GM23338 (cell line): ENCODE measurements at regions not wholly inside any gene's neighbourhood (a gene's known extent, or its start where the extent isn't known, plus 50 kb on each side); places are given as distances from the start of the nearest gene placed in this dataset.

Experiments
- ATAC-seq: fragments of 200-7000 bp; cut with Tn5 transposase; 3 replicates; pipeline ENCODE4 v1.9.1; 2020
- DNase-seq: peaks from one replicate; pipeline ENCODE4 v3.0.0-alpha.2; 2015; ENCODE audit warnings: low spot score
- H2AFZ ChIP-seq: fragments of 200-600 bp; sonication (generic); 2 replicates; pipeline ENCODE4 v1.8.0; 2016; ENCODE audit warnings: antibody characterized with exemption, mild to moderate bottlenecking, moderate library complexity
- H3F3A ChIP-seq: fragments of 200-600 bp; sonication (generic); replicated peaks from 2 replicates; pipeline ENCODE4 v1.8.0; 2017; ENCODE audit warnings: antibody characterized with exemption, mixed run types, low read depth
- H3K27ac ChIP-seq: fragments of 200-600 bp; sonication (generic); 2 replicates; pipeline ENCODE4 v1.6.1; 2016; ENCODE audit warnings: low read depth
- H3K27me3 ChIP-seq: fragments of 200-600 bp; sonication (generic); 2 replicates; pipeline ENCODE4 v1.8.0; 2016; ENCODE audit warnings: mild to moderate bottlenecking, mixed run types, moderate library complexity; ENCODE audit not compliant: insufficient read depth
- H3K36me3 ChIP-seq: fragments of 200-600 bp; sonication (generic); 2 replicates; pipeline ENCODE4 v1.8.0; 2016; ENCODE audit warnings: mild to moderate bottlenecking; ENCODE audit not compliant: insufficient read depth
- H3K4me1 ChIP-seq: fragments of 200-600 bp; sonication (generic); 2 replicates; pipeline ENCODE4 v1.8.0; 2016; ENCODE audit warnings: mild to moderate bottlenecking, moderate library complexity; ENCODE audit not compliant: insufficient read depth
- H3K4me2 ChIP-seq: fragments of 200-600 bp; sonication (generic); 2 replicates; pipeline ENCODE4 v1.7.1; 2017; ENCODE audit warnings: mixed run types
- H3K4me3 ChIP-seq: fragments of 200-600 bp; sonication (generic); 2 replicates; pipeline ENCODE4 v1.6.1; 2016; ENCODE audit warnings: mixed run types
- H3K79me2 ChIP-seq: fragments of 200-600 bp; sonication (generic); replicated peaks from 2 replicates; pipeline ENCODE4 v1.8.0; 2017; ENCODE audit warnings: mild to moderate bottlenecking; ENCODE audit not compliant: insufficient read depth
- H3K9me2 ChIP-seq: fragments of 200-600 bp; sonication (generic); 2 replicates; pipeline ENCODE4 v1.8.0; 2017; ENCODE audit not compliant: insufficient read depth
- H4K20me1 ChIP-seq: fragments of 200-600 bp; sonication (generic); replicated peaks from 2 replicates; pipeline ENCODE4 v1.8.0; 2017; ENCODE audit warnings: mild to moderate bottlenecking; ENCODE audit not compliant: insufficient read depth
- H3K27ac Mint-ChIP-seq: 2 replicates; pipeline ENCODE4 v1.8.0; 2020; ENCODE audit warnings: inconsistent platforms, mild to moderate bottlenecking, moderate library complexity, mixed read lengths
- H3K27me3 Mint-ChIP-seq: 3 replicates; pipeline ENCODE4 v1.8.0; 2022; ENCODE audit warnings: low read depth, mild to moderate bottlenecking, moderate library complexity, mixed read lengths, inconsistent platforms; ENCODE audit not compliant: insufficient read depth, poor library complexity
- H3K36me3 Mint-ChIP-seq: 3 replicates; pipeline ENCODE4 v1.8.0; 2021; ENCODE audit warnings: low read depth, mild to moderate bottlenecking, inconsistent platforms, moderate library complexity, mixed read lengths
- H3K4me1 Mint-ChIP-seq: 3 replicates; pipeline ENCODE4 v1.8.0; 2020; ENCODE audit warnings: mild to moderate bottlenecking, inconsistent platforms, mixed read lengths
- H3K4me3 Mint-ChIP-seq: 3 replicates; pipeline ENCODE4 v1.8.0; 2021; ENCODE audit warnings: moderate library complexity, mild to moderate bottlenecking, inconsistent platforms, mixed read lengths
- H3K9me3 Mint-ChIP-seq: 3 replicates; pipeline ENCODE4 v1.8.0; 2020; ENCODE audit warnings: moderate library complexity, mild to moderate bottlenecking, inconsistent platforms, mixed read lengths
- CREB1 ChIP-seq: fragments of 250-450 bp; sonication (Bioruptor Pico); IDR thresholded peaks from 2 replicates; pipeline ENCODE4 v1.5.0; 2020; ENCODE audit warnings: low read depth, mild to moderate bottlenecking, moderate library complexity
- CTCF ChIP-seq, 2 experiments: fragments of 200-600 bp in 1 of 2; sonication (generic) in 1 of 2; conservative IDR thresholded peaks; 2 replicates each; pipeline versions ENCODE4 v1.5.1 to v1.6.1; 2016 to 2017; ENCODE audit warnings: antibody characterized with exemption in 2 of 2, low read depth in 2 of 2, mild to moderate bottlenecking in 2 of 2, moderate library complexity in 1 of 2
- EZH2 ChIP-seq: fragments of 200-600 bp; sonication (generic); IDR thresholded peaks from one replicate; pipeline ENCODE4 v1.8.0; 2017; ENCODE audit warnings: antibody characterized with exemption, mild to moderate bottlenecking, low read depth; ENCODE audit not compliant: unreplicated experiment
- EZH2phosphoT487 ChIP-seq: fragments of 200-600 bp; sonication (generic); IDR thresholded peaks from one replicate; pipeline ENCODE4 v1.8.1; 2018; ENCODE audit warnings: antibody characterized with exemption; ENCODE audit not compliant: unreplicated experiment
- JUNB ChIP-seq: IDR thresholded peaks from one replicate; pipeline ENCODE4 v1.6.1; 2016; ENCODE audit warnings: antibody characterized with exemption; ENCODE audit not compliant: unreplicated experiment
- NANOG ChIP-seq: IDR thresholded peaks from 2 replicates; pipeline ENCODE4 v1.6.1; 2016; ENCODE audit warnings: antibody characterized with exemption, borderline replicate concordance
- REST ChIP-seq: IDR thresholded peaks from one replicate; pipeline ENCODE4 v1.6.1; 2018; ENCODE audit warnings: antibody characterized with exemption; ENCODE audit not compliant: unreplicated experiment
- STAT1 ChIP-seq: IDR thresholded peaks from one replicate; pipeline ENCODE4 v1.6.1; 2016; ENCODE audit warnings: antibody characterized with exemption; ENCODE audit not compliant: unreplicated experiment
- ZNF114 ChIP-seq: fragments of 250-450 bp; sonication (Bioruptor Pico); IDR thresholded peaks from 2 replicates; pipeline ENCODE4 v1.5.0; 2020; ENCODE audit warnings: mild to moderate bottlenecking, moderate library complexity
- ZNF462 ChIP-seq: fragments of 250-450 bp; sonication (Bioruptor Pico); IDR thresholded peaks from 2 replicates; pipeline ENCODE4 v1.5.0; 2020; ENCODE audit warnings: mild to moderate bottlenecking, moderate library complexity
- TF ChIP-seq, protein P1 (sequence below): IDR thresholded peaks from 2 replicates; pipeline ENCODE4 v1.6.1; 2016; ENCODE audit warnings: antibody characterized with exemption

- no peaks in the 10 kb centered on the region for H3K4me1 Mint-ChIP-seq
- Histone ChIP-seq H3K4me2 (no peak overlapping the region), H3K27me3 (no peaks in the 10 kb centered on the region), H3K79me2 (no peaks in the 10 kb centered on the region), H3K4me3 (no peak overlapping the region), H3F3A (no peaks in the 10 kb centered on the region), H3K36me3 (no peaks in the 10 kb centered on the region), H3K4me1 (no peaks in the 10 kb centered on the region; the same call in 1 of the 2 replicates), H3K9me2 (0 out of 2 replicates have a peak, but pooled peaks cover 4% of the 10 kb centered on the region), H2AFZ (no peak overlapping the region), H3K27ac (no peak overlapping the region), H4K20me1 (no peaks in the 10 kb centered on the region)
- DNase-seq (no peak), ATAC-seq (no peak)
- no peaks in the 10 kb centered on the region for H3K36me3 Mint-ChIP-seq
- H3K4me3 Mint-ChIP-seq, result no peak overlapping the region
- H3K9me3 Mint-ChIP-seq, result peaks cover 4% of the 10 kb centered on the region; the same call in 2 of the 3 replicates
- no peak overlapping the region for H3K27ac Mint-ChIP-seq
- H3K27me3 Mint-ChIP-seq, result no peaks in the 10 kb centered on the region
- TF ChIP-seq NANOG (no peak), JUNB (no peak), REST (no peak), EZH2phosphoT487 (no peak), STAT1 (no peak), EZH2 (no peak), ZNF462 (no peak), CREB1 (CRISPR knock-in tag) (no peak), CTCF (conservative IDR thresholded peaks at IDR 0.05; ENCODE audit: low read depth in 2 of 2) (no peak), ZNF114 (CRISPR knock-in tag) (no peak)
- TF ChIP-seq, protein P1, sequence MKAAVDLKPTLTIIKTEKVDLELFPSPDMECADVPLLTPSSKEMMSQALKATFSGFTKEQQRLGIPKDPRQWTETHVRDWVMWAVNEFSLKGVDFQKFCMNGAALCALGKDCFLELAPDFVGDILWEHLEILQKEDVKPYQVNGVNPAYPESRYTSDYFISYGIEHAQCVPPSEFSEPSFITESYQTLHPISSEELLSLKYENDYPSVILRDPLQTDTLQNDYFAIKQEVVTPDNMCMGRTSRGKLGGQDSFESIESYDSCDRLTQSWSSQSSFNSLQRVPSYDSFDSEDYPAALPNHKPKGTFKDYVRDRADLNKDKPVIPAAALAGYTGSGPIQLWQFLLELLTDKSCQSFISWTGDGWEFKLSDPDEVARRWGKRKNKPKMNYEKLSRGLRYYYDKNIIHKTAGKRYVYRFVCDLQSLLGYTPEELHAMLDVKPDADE, result no peak
These were observed 54.9 kb upstream of the TMEM108 start for GRCh38 chr3:132983143-132983770.
